ENCODE measurements at regions not wholly inside any gene's neighbourhood (a gene's known extent, or its start where the extent isn't known, plus 50 kb on each side); places are given as distances from the start of the nearest gene placed in this dataset.
"Not testable (repeated sequence)": the region's sequence is repeated elsewhere in the genome, so short reads cannot be mapped to it uniquely, and the experiment has no call there.

GRCh38 chr12:89225401-89225800 is 126.9 kb downstream of the DUSP6 start:
- Histone ChIP-seq H2AFZ (ENCODE audit: low read depth) (peak overlapping the region; percentile 85), H3K9me2 (no peaks in the 10 kb centered on the region), H3K9me3 (no peaks in the 10 kb centered on the region), H3K36me3 (replicated peaks in 1 of 2; ENCODE audit: control insufficient read depth in 1 of 2, insufficient read depth in 2 of 2, low read length in 1 of 2) (no peaks in the 10 kb centered on the region), H3F3A (replicated peaks; ENCODE audit: insufficient read depth) (peaks cover 6% of the 10 kb centered on the region), H3K27ac (ENCODE audit: low read depth in 2 of 2, low read length in 1 of 2) (peak overlapping the region in 1 of 2 experiments; percentile 45; a peak in 2 of 4 replicates), H3K9ac (no peak overlapping the region), H3K27me3 (ENCODE audit: insufficient read depth) (no peaks in the 10 kb centered on the region), H4K20me1 (ENCODE audit: insufficient read depth) (no peaks in the 10 kb centered on the region), H3K4me2 (peak overlapping the region; percentile 65), H3K4me1 (ENCODE audit: control insufficient read depth in 1 of 2, insufficient read depth in 2 of 2, low read depth in 1 of 2, low read length in 1 of 2) (peaks cover 0 to 12% of the 10 kb centered on the region in 2 experiments; a peak in 2 of 4 replicates), H3K79me2 (ENCODE audit: insufficient read depth) (no peaks in the 10 kb centered on the region), H3K4me3 (ENCODE audit: low read depth in 2 of 2, low read length in 1 of 2) (no peak overlapping the region; a peak in 1 of 4 replicates)
- 74% methylated on average over 5 of the region's 5 CpGs for WGBS (ENCODE audit: low lambda C conversion rate)
- ChIA-PET CTCF (no interaction called here), POLR2A (no interaction called here)
- no peak for DNase-seq
- no peak for TF ChIP-seq FOXJ3 (CRISPR knock-in tag; IDR thresholded peaks at IDR 0.05)
- TF ChIP-seq PBX3 (IDR thresholded peaks at IDR 0.05), result 0 out of 2 replicates have a peak, but pooled peaks have one; percentile 11

DNA sequence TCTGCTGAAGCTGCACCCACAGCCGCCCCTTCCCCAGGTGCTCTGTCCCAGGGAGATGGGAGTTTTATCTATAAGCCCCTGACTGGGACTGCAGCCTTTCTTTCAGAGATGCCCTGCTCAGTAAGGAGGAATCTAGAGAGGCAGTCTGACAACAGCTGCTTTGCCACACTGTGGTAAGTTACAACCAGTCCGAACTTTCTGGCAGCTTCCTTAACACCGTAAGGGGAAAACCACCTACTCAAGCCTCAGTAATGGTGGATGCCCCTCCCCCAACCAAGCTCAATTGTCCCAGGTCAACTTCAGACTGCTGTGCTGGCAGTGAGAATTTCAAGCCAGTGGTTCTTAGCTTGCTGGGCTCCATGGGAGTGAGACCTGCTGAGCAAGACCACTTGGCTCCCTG is 129.7 kb downstream of the DUSP6 start:
- CTCF ChIA-PET, result not testable (repeated sequence)

DNA sequence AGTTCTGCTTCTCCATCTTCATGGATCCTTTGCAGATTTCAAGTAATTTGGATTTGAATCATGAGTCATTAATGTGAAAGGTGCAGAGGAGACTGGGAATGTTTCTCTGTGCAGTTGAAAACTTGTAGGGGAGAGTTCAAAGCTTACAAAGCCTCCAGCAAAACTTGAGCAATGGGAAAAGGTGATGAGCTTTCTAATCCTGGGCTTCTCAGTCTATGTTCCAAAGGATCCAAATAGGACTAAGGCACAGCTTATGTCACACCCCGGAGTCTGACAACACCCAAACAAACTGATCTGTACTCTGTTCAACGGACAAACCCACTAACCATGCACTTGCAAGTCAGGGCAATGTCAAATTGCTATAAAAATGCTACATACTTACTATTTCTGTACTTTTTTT is 134.8 kb downstream of the DUSP6 start:
- Histone ChIP-seq H3K9ac (no peak overlapping the region), H2AFZ (ENCODE audit: low read depth) (no peak overlapping the region), H3K4me3 (ENCODE audit: low read depth in 2 of 2, low read length in 1 of 2) (no peak overlapping the region), H4K20me1 (ENCODE audit: insufficient read depth) (no peaks in the 10 kb centered on the region), H3K9me3 (no peaks in the 10 kb centered on the region), H3K36me3 (replicated peaks in 1 of 2; ENCODE audit: control insufficient read depth in 1 of 2, insufficient read depth in 2 of 2, low read length in 1 of 2) (no peaks in the 10 kb centered on the region), H3K4me1 (ENCODE audit: control insufficient read depth in 1 of 2, insufficient read depth in 2 of 2, low read depth in 1 of 2, low read length in 1 of 2) (no peaks in the 10 kb centered on the region; a peak in 2 of 4 replicates), H3K79me2 (ENCODE audit: insufficient read depth) (no peaks in the 10 kb centered on the region), H3K9me2 (no peaks in the 10 kb centered on the region), H3F3A (replicated peaks; ENCODE audit: insufficient read depth) (no peaks in the 10 kb centered on the region), H3K27me3 (ENCODE audit: insufficient read depth) (no peaks in the 10 kb centered on the region), H3K4me2 (no peak overlapping the region), H3K27ac (ENCODE audit: low read depth in 2 of 2, low read length in 1 of 2) (no peak overlapping the region)
- no peak for TF ChIP-seq RAD21 (IDR thresholded peaks at IDR 0.05; ENCODE audit: low read length)
- no peak for TF ChIP-seq TEAD4 (IDR thresholded peaks at IDR 0.05; ENCODE audit: borderline replicate concordance, insufficient read depth)
- TF ChIP-seq EP300 (IDR thresholded peaks at IDR 0.05; ENCODE audit: borderline replicate concordance in 1 of 2, low read depth in 1 of 2, low read length in 1 of 2), result no peak
- no peak for TF ChIP-seq FOXJ3 (CRISPR knock-in tag; IDR thresholded peaks at IDR 0.05)
- TF ChIP-seq CHD2 (IDR thresholded peaks at IDR 0.05; ENCODE audit: low read length, partially characterized antibody), result no peak
- no peak for TF ChIP-seq NRF1 (IDR thresholded peaks at IDR 0.05; ENCODE audit: low read depth, low read length)
- no peak for TF ChIP-seq EZH2phosphoT487 (IDR thresholded peaks at IDR 0.05; ENCODE audit: borderline replicate concordance, low read depth)
- no peak for TF ChIP-seq FOXM1 (IDR thresholded peaks at IDR 0.05; ENCODE audit: low read depth)
- no peak for TF ChIP-seq SIN3A (IDR thresholded peaks at IDR 0.05; ENCODE audit: borderline replicate concordance, low read depth, low read length)
- no peak for TF ChIP-seq RFX5 (IDR thresholded peaks at IDR 0.05; ENCODE audit: low read length)
- TF ChIP-seq MXI1 (IDR thresholded peaks at IDR 0.05; ENCODE audit: low read depth, low read length), result no peak
- TF ChIP-seq FOSL2 (IDR thresholded peaks at IDR 0.05; ENCODE audit: borderline replicate concordance, low read depth), result no peak
- no peak for TF ChIP-seq GABPA (IDR thresholded peaks at IDR 0.05; ENCODE audit: low read depth)
- DNase-seq, result no peak
- WGBS (ENCODE audit: low lambda C conversion rate), result 83% methylated on average over 2 of the region's 2 CpGs
- ChIA-PET POLR2A (interaction anchor here (0.8 kb wide), 1 partner anchor 30 kb away, joined by 3 read pairs; no protein-coding TSS in a partner anchor), CTCF (no interaction called here)

More for the DNA sequence above, 129.7 kb downstream of the DUSP6 start:
- H3F3A ChIP-seq (replicated peaks; ENCODE audit: insufficient read depth); H4K20me1 ChIP-seq (ENCODE audit: insufficient read depth); H3K79me2 ChIP-seq (ENCODE audit: insufficient read depth); H3K4me3 ChIP-seq (ENCODE audit: low read depth in 2 of 2, low read length in 1 of 2); H3K4me2 ChIP-seq; POLR2A ChIA-PET; DNase-seq; H3K9ac ChIP-seq; H3K9me3 ChIP-seq; H3K27ac ChIP-seq (ENCODE audit: low read depth in 2 of 2, low read length in 1 of 2); H3K27me3 ChIP-seq (ENCODE audit: insufficient read depth); H3K36me3 ChIP-seq (replicated peaks in 1 of 2; ENCODE audit: control insufficient read depth in 1 of 2, insufficient read depth in 2 of 2, low read length in 1 of 2); H3K9me2 ChIP-seq; H2AFZ ChIP-seq (ENCODE audit: low read depth): not testable (repeated sequence)
- WGBS (ENCODE audit: low lambda C conversion rate), result 100% methylated on average over 1 of the region's 3 CpGs
- peaks cover 0 to 10% of the 10 kb centered on the region in 2 experiments; a peak in 2 of 4 replicates for H3K4me1 ChIP-seq (ENCODE audit: control insufficient read depth in 1 of 2, insufficient read depth in 2 of 2, low read depth in 1 of 2, low read length in 1 of 2)
